ENCODE measurements at regions not wholly inside any gene's neighbourhood (a gene's known extent, or its start where the extent isn't known, plus 50 kb on each side); places are given as distances from the start of the nearest gene placed in this dataset.

GRCh38 chr5:17398431-17398830 is 99.6 kb upstream of the TAF11L2 start (continued):
- no peak for TF ChIP-seq NFIX (CRISPR knock-in tag; IDR thresholded peaks at IDR 0.05; ENCODE audit: low read depth)
- TF ChIP-seq ZZZ3 (IDR thresholded peaks at IDR 0.05): no peak
- no peak for TF ChIP-seq FUS (optimal IDR thresholded peaks at IDR 0.05; ENCODE audit: low read depth, low read length)
- TF ChIP-seq ZNF785 (CRISPR knock-in tag; IDR thresholded peaks at IDR 0.05): no peak
- TF ChIP-seq TEAD4 (IDR thresholded peaks at IDR 0.05; ENCODE audit: low read length): peak; percentile 62; the same call in 1 of the 2 replicates
- TF ChIP-seq TEAD4 (CRISPR knock-in tag; IDR thresholded peaks at IDR 0.05; ENCODE audit: borderline replicate concordance): no peak
- no peak for TF ChIP-seq YBX1 (IDR thresholded peaks at IDR 0.05)
- TF ChIP-seq PHB (CRISPR knock-in tag; IDR thresholded peaks at IDR 0.05): no peak
- TF ChIP-seq PRPF4 (IDR thresholded peaks at IDR 0.05; ENCODE audit: insufficient read depth, low read depth, low read length, poor library complexity, severe bottlenecking): no peak
- TF ChIP-seq FOXK2 (conservative IDR thresholded peaks at IDR 0.05 in 1 of 2, IDR thresholded peaks at IDR 0.05 in 1 of 2; ENCODE audit: low read depth in 2 of 2): no peak
- no peak for TF ChIP-seq HMG20A (CRISPR knock-in tag; conservative IDR thresholded peaks at IDR 0.05)
- no peak for TF ChIP-seq BMI1 (IDR thresholded peaks at IDR 0.05; ENCODE audit: low read length)
- no peak for TF ChIP-seq SAFB2 (IDR thresholded peaks at IDR 0.05; ENCODE audit: borderline replicate concordance, low read depth, low read length, severe bottlenecking)
- no peak for TF ChIP-seq ADNP (tag; IDR thresholded peaks at IDR 0.05)
- TF ChIP-seq HMGN3 (IDR thresholded peaks at IDR 0.05; ENCODE audit: borderline replicate concordance, extremely low read depth, insufficient read length, low read depth, low read length): no peak
- no peak for TF ChIP-seq ZNF436 (CRISPR knock-in tag; IDR thresholded peaks at IDR 0.05)
- no peak for TF ChIP-seq POLR2G (IDR thresholded peaks at IDR 0.05; ENCODE audit: low read depth, low read length)
- TF ChIP-seq CBX1 (IDR thresholded peaks at IDR 0.05; ENCODE audit: low read depth): no peak
- TF ChIP-seq TAL1 (IDR thresholded peaks at IDR 0.05): no peak; the same call in 1 of the 2 replicates
- TF ChIP-seq ZNF324 (CRISPR knock-in tag; IDR thresholded peaks at IDR 0.05): 0 out of 2 replicates have a peak, but pooled peaks have one; percentile 48
- no peak for TF ChIP-seq MAFK (IDR thresholded peaks at IDR 0.05; ENCODE audit: low read length)
- no peak for TF ChIP-seq ZKSCAN3 (CRISPR knock-in tag; IDR thresholded peaks at IDR 0.05)
- no peak for TF ChIP-seq BRF2 (IDR thresholded peaks at IDR 0.05; ENCODE audit: borderline replicate concordance, insufficient read depth, insufficient read length)
- no peak for TF ChIP-seq MXI1 (IDR thresholded peaks at IDR 0.05; ENCODE audit: low read depth, low read length)
- TF ChIP-seq JUN (IDR thresholded peaks at IDR 0.05; ENCODE audit: borderline replicate concordance, low read depth, low read length): no peak
- TF ChIP-seq JUN (CRISPR knock-in tag; IDR thresholded peaks at IDR 0.05; ENCODE audit: borderline replicate concordance): no peak
- TF ChIP-seq ZNF311 (CRISPR knock-in tag; IDR thresholded peaks at IDR 0.05): no peak
- no peak for TF ChIP-seq GTF2A2 (tag; IDR thresholded peaks at IDR 0.05)

All from K562 (cell line).